ENCODE measurements at regions not wholly inside any gene's neighbourhood (a gene's known extent, or its start where the extent isn't known, plus 50 kb on each side); places are given as distances from the start of the nearest gene placed in this dataset.

GRCh38 chr12:107557589-107558100 is 128.0 kb upstream of the PWP1 start:
- Mint-ChIP-seq H3K4me1 (no peaks in the 10 kb centered on the region), H3K27me3 (peaks cover 13% of the 10 kb centered on the region), H3K36me3 (no peaks in the 10 kb centered on the region), H3K9me3 (no peaks in the 10 kb centered on the region), H3K4me3 (no peak overlapping the region), H3K27ac (no peak overlapping the region)
- DNase-seq (ENCODE audit: low spot score in 2 of 2) (no peak), ATAC-seq (ENCODE audit: low read depth) (no peak)

- H3K27ac Mint-ChIP-seq = no peak overlapping the region
- H3K36me3 Mint-ChIP-seq = no peaks in the 10 kb centered on the region
- no peak overlapping the region for H3K4me3 Mint-ChIP-seq
- no peaks in the 10 kb centered on the region for H3K4me1 Mint-ChIP-seq
- ATAC-seq (ENCODE audit: low read depth) = no peak
- no peaks in the 10 kb centered on the region for H3K9me3 Mint-ChIP-seq
- DNase-seq (ENCODE audit: low spot score in 2 of 2) = no peak
- peaks cover 11% of the 10 kb centered on the region for H3K27me3 Mint-ChIP-seq
These were observed 127.3 kb upstream of the PWP1 start for GRCh38 chr12:107558141-107558815.

- Mint-ChIP-seq H3K4me1 (no peaks in the 10 kb centered on the region), H3K9me3 (no peaks in the 10 kb centered on the region), H3K4me3 (no peak overlapping the region), H3K36me3 (no peaks in the 10 kb centered on the region), H3K27me3 (peaks cover 12% of the 10 kb centered on the region), H3K27ac (no peak overlapping the region)
- no peak for DNase-seq (ENCODE audit: low spot score in 2 of 2)
- ATAC-seq (ENCODE audit: low read depth) = no peak
These were observed 126.7 kb upstream of the PWP1 start for GRCh38 chr12:107558816-107559382.

GRCh38 chr12:107560165-107560898 is 125.3 kb upstream of the PWP1 start:
- ATAC-seq (ENCODE audit: low read depth) = no peak
- H3K36me3 Mint-ChIP-seq = no peaks in the 10 kb centered on the region
- no peak overlapping the region for H3K4me3 Mint-ChIP-seq
- peaks cover 12% of the 10 kb centered on the region for H3K27me3 Mint-ChIP-seq
- H3K27ac Mint-ChIP-seq = no peak overlapping the region
- no peak for DNase-seq (ENCODE audit: low spot score in 2 of 2)
- no peaks in the 10 kb centered on the region for H3K4me1 Mint-ChIP-seq
- no peaks in the 10 kb centered on the region for H3K9me3 Mint-ChIP-seq

GRCh38 chr12:107560899-107561285 is 124.7 kb upstream of the PWP1 start:
- Mint-ChIP-seq H3K27me3 (peaks cover 12% of the 10 kb centered on the region), H3K4me3 (no peak overlapping the region), H3K36me3 (no peaks in the 10 kb centered on the region), H3K9me3 (no peaks in the 10 kb centered on the region), H3K27ac (no peak overlapping the region), H3K4me1 (no peaks in the 10 kb centered on the region)
- DNase-seq (ENCODE audit: low spot score in 2 of 2) = no peak
- ATAC-seq (ENCODE audit: low read depth) = no peak

GRCh38 chr12:107564946-107565345 is 120.7 kb upstream of the PWP1 start:
- ATAC-seq (ENCODE audit: low read depth) (no peak), DNase-seq (ENCODE audit: low spot score in 2 of 2) (no peak)
- Mint-ChIP-seq H3K9me3 (no peaks in the 10 kb centered on the region), H3K4me1 (peaks cover 2% of the 10 kb centered on the region), H3K4me3 (no peak overlapping the region), H3K36me3 (no peaks in the 10 kb centered on the region), H3K27me3 (peaks cover 11% of the 10 kb centered on the region), H3K27ac (no peak overlapping the region)

- DNase-seq (ENCODE audit: low spot score in 2 of 2) (no peak), ATAC-seq (ENCODE audit: low read depth) (no peak)
- peaks cover 2% of the 10 kb centered on the region for H3K4me1 Mint-ChIP-seq
- H3K36me3 Mint-ChIP-seq = no peaks in the 10 kb centered on the region
- H3K4me3 Mint-ChIP-seq = no peak overlapping the region
- no peaks in the 10 kb centered on the region for H3K9me3 Mint-ChIP-seq
- H3K27me3 Mint-ChIP-seq = peaks cover 9% of the 10 kb centered on the region
- H3K27ac Mint-ChIP-seq = no peak overlapping the region
These were observed 120.0 kb upstream of the PWP1 start for GRCh38 chr12:107565551-107565950.

- H3K4me1 Mint-ChIP-seq = peaks cover 2% of the 10 kb centered on the region
- H3K36me3 Mint-ChIP-seq = no peaks in the 10 kb centered on the region
- DNase-seq (ENCODE audit: low spot score in 2 of 2) = no peak
- no peak overlapping the region for H3K27ac Mint-ChIP-seq
- H3K27me3 Mint-ChIP-seq = peaks cover 10% of the 10 kb centered on the region
- no peak overlapping the region for H3K4me3 Mint-ChIP-seq
- H3K9me3 Mint-ChIP-seq = no peaks in the 10 kb centered on the region
- no peak for ATAC-seq (ENCODE audit: low read depth)
These were observed 117.6 kb upstream of the PWP1 start for GRCh38 chr12:107567876-107568619.

- Mint-ChIP-seq H3K4me1 (peaks cover 2% of the 10 kb centered on the region), H3K4me3 (no peak overlapping the region), H3K9me3 (no peaks in the 10 kb centered on the region), H3K27me3 (peaks cover 11% of the 10 kb centered on the region), H3K27ac (no peak overlapping the region), H3K36me3 (no peaks in the 10 kb centered on the region)
- ATAC-seq (ENCODE audit: low read depth) (no peak), DNase-seq (ENCODE audit: low spot score in 2 of 2) (no peak)
These were observed 116.9 kb upstream of the PWP1 start for GRCh38 chr12:107568718-107569117.

- no peaks in the 10 kb centered on the region for H3K36me3 Mint-ChIP-seq
- no peak for DNase-seq (ENCODE audit: low spot score in 2 of 2)
- peaks cover 2% of the 10 kb centered on the region for H3K4me1 Mint-ChIP-seq
- H3K27me3 Mint-ChIP-seq = peaks cover 11% of the 10 kb centered on the region
- H3K9me3 Mint-ChIP-seq = no peaks in the 10 kb centered on the region
- H3K27ac Mint-ChIP-seq = no peak overlapping the region
- H3K4me3 Mint-ChIP-seq = no peak overlapping the region
- ATAC-seq (ENCODE audit: low read depth) = no peak
These were observed 114.9 kb upstream of the PWP1 start for GRCh38 chr12:107570721-107571120.

- ATAC-seq (ENCODE audit: low read depth) (no peak), DNase-seq (ENCODE audit: low spot score in 2 of 2) (no peak)
- H3K4me3 Mint-ChIP-seq = no peak overlapping the region
- H3K4me1 Mint-ChIP-seq = peaks cover 2% of the 10 kb centered on the region
- no peak overlapping the region for H3K27ac Mint-ChIP-seq
- peaks cover 14% of the 10 kb centered on the region for H3K27me3 Mint-ChIP-seq
- no peaks in the 10 kb centered on the region for H3K36me3 Mint-ChIP-seq
- no peaks in the 10 kb centered on the region for H3K9me3 Mint-ChIP-seq
These were observed 114.1 kb upstream of the PWP1 start for GRCh38 chr12:107571492-107571891.

- peaks cover 22% of the 10 kb centered on the region for H3K27me3 Mint-ChIP-seq
- no peaks in the 10 kb centered on the region for H3K36me3 Mint-ChIP-seq
- DNase-seq (ENCODE audit: low spot score in 2 of 2) (no peak), ATAC-seq (ENCODE audit: low read depth) (no peak)
- H3K4me3 Mint-ChIP-seq = no peak overlapping the region
- no peaks in the 10 kb centered on the region for H3K4me1 Mint-ChIP-seq
- H3K27ac Mint-ChIP-seq = no peak overlapping the region
- H3K9me3 Mint-ChIP-seq = no peaks in the 10 kb centered on the region
These were observed 110.9 kb upstream of the PWP1 start for GRCh38 chr12:107574691-107575090.

GRCh38 chr12:107580750-107581618 is 104.6 kb upstream of the PWP1 start:
- DNase-seq (ENCODE audit: low spot score in 2 of 2) (no peak), ATAC-seq (ENCODE audit: low read depth) (no peak)
- peaks cover 13% of the 10 kb centered on the region for H3K27me3 Mint-ChIP-seq
- no peak overlapping the region for H3K4me3 Mint-ChIP-seq
- H3K36me3 Mint-ChIP-seq = no peaks in the 10 kb centered on the region
- no peaks in the 10 kb centered on the region for H3K9me3 Mint-ChIP-seq
- H3K27ac Mint-ChIP-seq = no peak overlapping the region
- H3K4me1 Mint-ChIP-seq = no peaks in the 10 kb centered on the region
